GM12878 (cell line): ENCODE measurements at regions not wholly inside any gene's neighbourhood (a gene's known extent, or its start where the extent isn't known, plus 50 kb on each side); places are given as distances from the start of the nearest gene placed in this dataset.

ENCODE experiments used
- ATAC-seq: fragments of 200-7000 bp; cut with Tn5 transposase; 3 replicates; pipeline ENCODE4 v1.9.1; 2020; ENCODE audit warnings: mild to moderate bottlenecking, moderate library complexity
- BruUV-seq: library from RNA; stranded (reverse); fragments of 400-500 nt; replicated peaks from 2 replicates; lab custom pipeline; 2021; lab: Mats Ljungman, UMichigan
- CTCF ChIA-PET: fragments of 300-600 bp; sonication (Branson Sonifier 250); formaldehyde crosslinking; extraction: SDS; loops from one replicate; lab custom pipeline; 2021; ENCODE audit warnings: inconsistent platforms; lab: Yijun Ruan, JAX
- POLR2A ChIA-PET: fragments of 350-600 bp; formaldehyde crosslinking; extraction: SDS; loops from one replicate; lab custom pipeline; 2021; ENCODE audit warnings: inconsistent platforms; lab: Charles Lee
- RAD21 ChIA-PET: fragments of 300-600 bp; sonication (Branson Sonifier 250); formaldehyde crosslinking; loops from one replicate; lab custom pipeline; 2023; ENCODE audit warnings: antibody characterized with exemption; ENCODE audit not compliant: unreplicated experiment; lab: Charles Lee
- SMC1A ChIA-PET: fragments of 300-600 bp; sonication (Branson Sonifier 250); formaldehyde crosslinking; loops from one replicate; lab custom pipeline; 2023; ENCODE audit not compliant: unreplicated experiment, uncharacterized antibody; lab: Charles Lee
- DNase-seq: peaks from one replicate; pipeline ENCODE4 v3.0.0-alpha.2; 2011; ENCODE audit warnings: low read depth, low spot score
- FAIRE-seq: peaks from 3 replicates; lab custom pipeline; 2011; peaks lifted over from hg19 to GRCh38; lab: Jason Lieb, UNC
- H2AFZ ChIP-seq: 2 replicates; pipeline ENCODE4 v1.6.0; 2011; ENCODE audit warnings: low read depth, low read length, control low read depth; ENCODE audit not compliant: control insufficient read depth
- H3K27ac ChIP-seq: 2 replicates; pipeline ENCODE4 v1.5.1; 2011; ENCODE audit warnings: control low read depth; ENCODE audit not compliant: control insufficient read depth, insufficient read depth
- H3K27me3 ChIP-seq, 2 experiments: replicated peaks in 1 of 2; 2 replicates each; pipeline versions ENCODE4 v1.6.0 to v1.6.1; 2011; ENCODE audit warnings: low read length in 1 of 2; ENCODE audit not compliant: control insufficient read depth in 2 of 2, insufficient read depth in 2 of 2
- H3K36me3 ChIP-seq, 2 experiments: 2 replicates each; pipeline ENCODE4 v1.5.1; 2011; ENCODE audit warnings: low read length in 1 of 2; ENCODE audit not compliant: control insufficient read depth in 2 of 2, insufficient read depth in 2 of 2
- H3K4me1 ChIP-seq: 2 replicates; pipeline ENCODE4 v1.6.1; 2011; ENCODE audit warnings: mild to moderate bottlenecking, low read length, moderate library complexity, mixed read lengths; ENCODE audit not compliant: control insufficient read depth, insufficient read depth
- H3K4me2 ChIP-seq: 2 replicates; pipeline ENCODE4 v1.6.0; 2011; ENCODE audit warnings: control low read depth; ENCODE audit not compliant: control insufficient read depth, insufficient read depth
- H3K4me3 ChIP-seq: fragments of 200-600 bp; sonication (generic); 2 replicates; pipeline ENCODE4 v1.5.1; 2016
- H3K79me2 ChIP-seq: 2 replicates; pipeline ENCODE4 v1.6.0; 2011; ENCODE audit warnings: low read length; ENCODE audit not compliant: control insufficient read depth, insufficient read depth
- H3K9ac ChIP-seq: 2 replicates; pipeline ENCODE4 v1.8.0; 2011; ENCODE audit warnings: low read length, control low read depth, mixed read lengths; ENCODE audit not compliant: control insufficient read depth, insufficient read depth
- H3K9me3 ChIP-seq: replicated peaks from 3 replicates; pipeline ENCODE4 v1.5.1; 2011; ENCODE audit warnings: mild to moderate bottlenecking, low read length; ENCODE audit not compliant: control insufficient read depth, insufficient read depth
- H4K20me1 ChIP-seq: 2 replicates; pipeline ENCODE4 v1.6.0; 2011; ENCODE audit not compliant: control insufficient read depth, insufficient read depth
- BHLHE40 ChIP-seq, 2 experiments: fragments of 450-650 bp in 1 of 2; IDR thresholded peaks; 2 replicates each; pipeline ENCODE4 v1.6.1; 2011 to 2017; ENCODE audit warnings: low read depth in 2 of 2, borderline replicate concordance in 1 of 2, improper control_type of control experiment in 1 of 2, low read length in 1 of 2, mild to moderate bottlenecking in 1 of 2
- CREM ChIP-seq: IDR thresholded peaks from 2 replicates; pipeline ENCODE4 v1.6.1; 2014; ENCODE audit warnings: antibody characterized with exemption, low read depth
- ESRRA ChIP-seq: IDR thresholded peaks from 2 replicates; pipeline ENCODE4 v1.6.1; 2012; ENCODE audit warnings: mild to moderate bottlenecking, low read length, improper control_type of control experiment
- FOS ChIP-seq: IDR thresholded peaks from 3 replicates; pipeline ENCODE4 v1.6.1; 2011; ENCODE audit warnings: borderline replicate concordance; ENCODE audit not compliant: insufficient read length; ENCODE audit errors: extremely low read depth
- HCFC1 ChIP-seq: fragments of 150-350 bp; IDR thresholded peaks from 2 replicates; pipeline ENCODE4 v1.6.1; 2014; ENCODE audit warnings: low read length
- NFYA ChIP-seq: IDR thresholded peaks from 2 replicates; pipeline ENCODE4 v1.6.1; 2011; ENCODE audit warnings: low read depth, mild to moderate bottlenecking, low read length, improper control_type of control experiment, borderline replicate concordance
- SMARCA5 ChIP-seq: fragments of 450-650 bp; IDR thresholded peaks from 2 replicates; pipeline ENCODE4 v1.6.1; 2017; ENCODE audit warnings: mild to moderate bottlenecking
- USF2 ChIP-seq: IDR thresholded peaks from 2 replicates; pipeline ENCODE4 v1.6.1; 2011; ENCODE audit warnings: low read depth, low read length, improper control_type of control experiment, borderline replicate concordance
- YBX1 ChIP-seq: fragments of 450-650 bp; IDR thresholded peaks from 2 replicates; pipeline ENCODE4 v1.6.1; 2016; ENCODE audit warnings: antibody characterized with exemption
- ZNF217 ChIP-seq: fragments of 450-650 bp; IDR thresholded peaks from 2 replicates; pipeline ENCODE4 v1.6.1; 2017; ENCODE audit warnings: antibody characterized with exemption, mild to moderate bottlenecking
- WGBS: methylation state at CpG from one replicate; pipeline ENCODE4 v1.1.6; 2016; ENCODE audit warnings: low lambda C conversion rate; ENCODE audit not compliant: insufficient replicate concordance, insufficient coverage; ENCODE audit errors: missing lambda C conversion rate; 5-methylcytosine and 5-hydroxymethylcytosine counted together
- in situ Hi-C: fragments of 300-500 bp; cut with MboI; formaldehyde crosslinking; loops from 9 replicates; pipeline ENCODE4 v1.14.3; 2018; ENCODE audit warnings: mixed read lengths
- intact Hi-C: fragments of 100-400 bp; cut with micrococcal nuclease; formaldehyde crosslinking; loops from one replicate; pipeline ENCODE4 v1.14.2; 2022; ENCODE audit not compliant: unreplicated experiment
- TF ChIP-seq, protein P1 (sequence below): fragments of 450-650 bp; IDR thresholded peaks from 2 replicates; pipeline ENCODE4 v1.6.1; 2016; ENCODE audit warnings: mild to moderate bottlenecking
- TF ChIP-seq, protein P2 (sequence below): fragments of 450-650 bp; IDR thresholded peaks from 2 replicates; pipeline ENCODE4 v1.6.1; 2017; ENCODE audit warnings: mild to moderate bottlenecking

GRCh38 chrX:104510801-104511200, 55.2 kb upstream of the IL1RAPL2 start (continued):
- TF ChIP-seq, protein P1, sequence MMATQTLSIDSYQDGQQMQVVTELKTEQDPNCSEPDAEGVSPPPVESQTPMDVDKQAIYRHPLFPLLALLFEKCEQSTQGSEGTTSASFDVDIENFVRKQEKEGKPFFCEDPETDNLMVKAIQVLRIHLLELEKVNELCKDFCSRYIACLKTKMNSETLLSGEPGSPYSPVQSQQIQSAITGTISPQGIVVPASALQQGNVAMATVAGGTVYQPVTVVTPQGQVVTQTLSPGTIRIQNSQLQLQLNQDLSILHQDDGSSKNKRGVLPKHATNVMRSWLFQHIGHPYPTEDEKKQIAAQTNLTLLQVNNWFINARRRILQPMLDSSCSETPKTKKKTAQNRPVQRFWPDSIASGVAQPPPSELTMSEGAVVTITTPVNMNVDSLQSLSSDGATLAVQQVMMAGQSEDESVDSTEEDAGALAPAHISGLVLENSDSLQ: no peak
- TF ChIP-seq, all 136 proteins: peak for 0

GRCh38 chrX:104502460-104502859, 63.5 kb upstream of the IL1RAPL2 start:
- CTCF ChIA-PET: no interaction called here
- Histone ChIP-seq H3K4me1 (no peaks in the 10 kb centered on the region), H4K20me1 (no peaks in the 10 kb centered on the region), H3K4me3 (no peak overlapping the region), H3K27ac (no peak overlapping the region), H2AFZ (no peak overlapping the region), H3K79me2 (no peaks in the 10 kb centered on the region), H3K27me3 (no peaks in the 10 kb centered on the region), H3K9ac (no peak overlapping the region), H3K9me3 (no peaks in the 10 kb centered on the region), H3K4me2 (no peak overlapping the region), H3K36me3 (no peaks in the 10 kb centered on the region)
- intact Hi-C loops: no loop called here
- SMC1A ChIA-PET: no interaction called here
- POLR2A ChIA-PET: no interaction called here
- WGBS: 6% methylated on average over 2 of the region's 2 CpGs
- RAD21 ChIA-PET: no interaction called here
- no peak for ATAC-seq
- no TSS peak for BruUV-seq
- in situ Hi-C loops: no loop called here
- TF ChIP-seq NFYA (no peak), BHLHE40 (IDR thresholded peaks at IDR 0.05; ENCODE audit: borderline replicate concordance in 1 of 2, low read depth in 2 of 2, low read length in 1 of 2) (no peak), CREM (no peak)
- no peak for DNase-seq
- no peak for FAIRE-seq

DNA sequence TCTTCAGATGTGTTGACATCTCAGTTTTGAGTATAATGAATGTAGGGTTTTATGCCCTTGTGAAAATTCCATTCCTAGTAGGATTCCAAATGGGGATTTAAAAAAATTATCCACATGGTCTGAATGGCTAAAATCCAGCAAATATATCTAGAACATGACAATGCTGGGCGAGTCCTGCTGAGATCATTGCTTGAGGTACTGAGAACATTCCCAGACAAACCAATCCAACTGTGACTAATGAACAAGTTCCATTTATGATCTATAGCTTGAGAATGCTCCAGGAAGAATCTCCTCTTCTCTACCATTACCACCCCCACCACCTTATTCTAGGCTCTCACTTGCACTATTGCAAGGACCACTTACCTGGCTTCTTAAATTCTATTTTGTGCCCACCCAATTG, 77.2 kb upstream of the IL1RAPL2 start:
- Histone ChIP-seq H3K9me3 (no peaks in the 10 kb centered on the region), H3K4me3 (no peak overlapping the region), H3K79me2 (no peaks in the 10 kb centered on the region), H3K36me3 (no peaks in the 10 kb centered on the region), H3K4me2 (no peak overlapping the region), H3K27me3 (no peaks in the 10 kb centered on the region), H3K4me1 (no peaks in the 10 kb centered on the region), H3K9ac (no peak overlapping the region), H4K20me1 (no peaks in the 10 kb centered on the region), H2AFZ (no peak overlapping the region), H3K27ac (no peak overlapping the region)
- POLR2A ChIA-PET: no interaction called here
- BruUV-seq: no TSS peak
- WGBS: 0% methylated on average over 1 of the region's 1 CpG
- CTCF ChIA-PET: no interaction called here
- TF ChIP-seq SMARCA5 (no peak), ZNF217 (no peak), USF2 (no peak), FOS (no peak), YBX1 (no peak), ESRRA (no peak), HCFC1 (no peak)
- TF ChIP-seq, protein P2, sequence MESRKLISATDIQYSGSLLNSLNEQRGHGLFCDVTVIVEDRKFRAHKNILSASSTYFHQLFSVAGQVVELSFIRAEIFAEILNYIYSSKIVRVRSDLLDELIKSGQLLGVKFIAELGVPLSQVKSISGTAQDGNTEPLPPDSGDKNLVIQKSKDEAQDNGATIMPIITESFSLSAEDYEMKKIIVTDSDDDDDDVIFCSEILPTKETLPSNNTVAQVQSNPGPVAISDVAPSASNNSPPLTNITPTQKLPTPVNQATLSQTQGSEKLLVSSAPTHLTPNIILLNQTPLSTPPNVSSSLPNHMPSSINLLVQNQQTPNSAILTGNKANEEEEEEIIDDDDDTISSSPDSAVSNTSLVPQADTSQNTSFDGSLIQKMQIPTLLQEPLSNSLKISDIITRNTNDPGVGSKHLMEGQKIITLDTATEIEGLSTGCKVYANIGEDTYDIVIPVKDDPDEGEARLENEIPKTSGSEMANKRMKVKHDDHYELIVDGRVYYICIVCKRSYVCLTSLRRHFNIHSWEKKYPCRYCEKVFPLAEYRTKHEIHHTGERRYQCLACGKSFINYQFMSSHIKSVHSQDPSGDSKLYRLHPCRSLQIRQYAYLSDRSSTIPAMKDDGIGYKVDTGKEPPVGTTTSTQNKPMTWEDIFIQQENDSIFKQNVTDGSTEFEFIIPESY: no peak
- RAD21 ChIA-PET: no interaction called here
- in situ Hi-C loops: no loop called here
- FAIRE-seq: no peak
- DNase-seq: no peak
- SMC1A ChIA-PET: interaction anchor here (1.0 kb wide), 1 partner anchor 9 kb away, joined by 4 read pairs; no protein-coding TSS in a partner anchor
- intact Hi-C loops: loop anchor here (10.0 kb wide), 1 partner anchor 436 kb away; no protein-coding TSS in a partner anchor
- no peak for ATAC-seq
